ENCODE measurements at regions not wholly inside any gene's neighbourhood (a gene's known extent, or its start where the extent isn't known, plus 50 kb on each side); places are given as distances from the start of the nearest gene placed in this dataset.
"Not testable (repeated sequence)": the region's sequence is repeated elsewhere in the genome, so short reads cannot be mapped to it uniquely, and the experiment has no call there.

DNA sequence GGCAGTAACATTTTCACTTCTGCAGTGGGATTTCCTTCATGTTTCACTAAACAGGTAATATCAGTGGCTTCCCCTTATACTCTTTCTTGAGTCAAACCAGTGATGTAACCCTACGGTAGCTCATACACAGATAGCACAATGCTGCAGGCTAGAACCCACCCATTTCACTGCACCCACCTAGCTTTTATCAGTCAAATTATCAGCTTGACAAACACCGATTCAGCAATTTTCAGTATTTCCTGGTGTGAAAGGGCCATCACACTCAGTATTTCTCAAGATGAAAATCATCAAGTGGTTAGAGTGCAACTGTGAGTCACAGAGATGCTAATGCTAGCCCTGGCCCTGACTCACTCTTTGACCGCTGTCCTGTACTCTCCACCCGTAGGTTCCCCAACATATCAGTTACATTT lies 242.3 kb upstream of the PTGER4 start:
- no peaks in the 10 kb centered on the region for H3K79me2 ChIP-seq (ENCODE audit: control insufficient read depth, insufficient read depth, low read length)
- no peaks in the 10 kb centered on the region for H3K27me3 ChIP-seq (ENCODE audit: control insufficient read depth, extremely low read depth, insufficient read depth, low read length)
- H4K20me1 ChIP-seq (ENCODE audit: control insufficient read depth, extremely low read depth, insufficient read depth, low read length) = no peaks in the 10 kb centered on the region
- dilution Hi-C loops (cut with MboI; ENCODE audit: extremely low pct_ligation_motif_present, low sequenced_read_pairs) = no loop called here
- H3K4me1 ChIP-seq (ENCODE audit: control insufficient read depth, extremely low read depth, insufficient read depth, low read length) = peaks cover 7% of the 10 kb centered on the region
- H3K9me3 ChIP-seq (ENCODE audit: control insufficient read depth, low read depth, low read length) = no peaks in the 10 kb centered on the region
- DNase-seq (ENCODE audit: low read depth, low spot score) = no peak
- H3K4me3 ChIP-seq (ENCODE audit: control insufficient read depth in 2 of 3, extremely low read depth in 1 of 3, insufficient read depth in 2 of 3, low read depth in 1 of 3, low read length in 3 of 3) = no peak overlapping the region
- H3K4me2 ChIP-seq (ENCODE audit: control insufficient read depth, extremely low read depth, insufficient read depth, low read depth, low read length) = no peak overlapping the region
- no peaks in the 10 kb centered on the region for H3K9me1 ChIP-seq (ENCODE audit: control insufficient read depth, extremely low read depth, insufficient read depth, low read length)
- no peak overlapping the region for H3K27ac ChIP-seq (ENCODE audit: control insufficient read depth, insufficient read depth, low read length)
- no peak for TF ChIP-seq EZH2 (IDR thresholded peaks at IDR 0.05; ENCODE audit: low read length)
- TF ChIP-seq, protein P1, sequence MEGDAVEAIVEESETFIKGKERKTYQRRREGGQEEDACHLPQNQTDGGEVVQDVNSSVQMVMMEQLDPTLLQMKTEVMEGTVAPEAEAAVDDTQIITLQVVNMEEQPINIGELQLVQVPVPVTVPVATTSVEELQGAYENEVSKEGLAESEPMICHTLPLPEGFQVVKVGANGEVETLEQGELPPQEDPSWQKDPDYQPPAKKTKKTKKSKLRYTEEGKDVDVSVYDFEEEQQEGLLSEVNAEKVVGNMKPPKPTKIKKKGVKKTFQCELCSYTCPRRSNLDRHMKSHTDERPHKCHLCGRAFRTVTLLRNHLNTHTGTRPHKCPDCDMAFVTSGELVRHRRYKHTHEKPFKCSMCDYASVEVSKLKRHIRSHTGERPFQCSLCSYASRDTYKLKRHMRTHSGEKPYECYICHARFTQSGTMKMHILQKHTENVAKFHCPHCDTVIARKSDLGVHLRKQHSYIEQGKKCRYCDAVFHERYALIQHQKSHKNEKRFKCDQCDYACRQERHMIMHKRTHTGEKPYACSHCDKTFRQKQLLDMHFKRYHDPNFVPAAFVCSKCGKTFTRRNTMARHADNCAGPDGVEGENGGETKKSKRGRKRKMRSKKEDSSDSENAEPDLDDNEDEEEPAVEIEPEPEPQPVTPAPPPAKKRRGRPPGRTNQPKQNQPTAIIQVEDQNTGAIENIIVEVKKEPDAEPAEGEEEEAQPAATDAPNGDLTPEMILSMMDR (optimal IDR thresholded peaks at IDR 0.05 in 1 of 3, IDR thresholded peaks at IDR 0.05 in 1 of 3, conservative IDR thresholded peaks at IDR 0.05 in 1 of 3; ENCODE audit: extremely low read depth in 1 of 3, insufficient read depth in 2 of 3, low read length in 3 of 3) = no peak
- H2AFZ ChIP-seq (ENCODE audit: control insufficient read depth, low read length) = no peak overlapping the region
- FAIRE-seq = no peak
- no peaks in the 10 kb centered on the region for H3K36me3 ChIP-seq (ENCODE audit: control insufficient read depth in 2 of 2, extremely low read depth in 1 of 2, insufficient read depth in 2 of 2, low read length in 2 of 2)
- H3K9ac ChIP-seq (ENCODE audit: control insufficient read depth, extremely low read depth, insufficient read depth, low read length) = no peak overlapping the region

- no peaks in the 10 kb centered on the region for H3K79me2 ChIP-seq (ENCODE audit: control insufficient read depth, insufficient read depth, low read length)
- no peak overlapping the region for H3K27ac ChIP-seq (ENCODE audit: control insufficient read depth, insufficient read depth, low read length)
- H3K36me3 ChIP-seq (ENCODE audit: control insufficient read depth in 2 of 2, extremely low read depth in 1 of 2, insufficient read depth in 2 of 2, low read length in 2 of 2) = no peaks in the 10 kb centered on the region
- H3K4me2 ChIP-seq (ENCODE audit: control insufficient read depth, extremely low read depth, insufficient read depth, low read depth, low read length) = no peak overlapping the region
- no peak overlapping the region for H3K9ac ChIP-seq (ENCODE audit: control insufficient read depth, extremely low read depth, insufficient read depth, low read length)
- TF ChIP-seq EZH2 (IDR thresholded peaks at IDR 0.05; ENCODE audit: low read length) = no peak
- H3K9me1 ChIP-seq (ENCODE audit: control insufficient read depth, extremely low read depth, insufficient read depth, low read length) = no peaks in the 10 kb centered on the region
- H2AFZ ChIP-seq (ENCODE audit: control insufficient read depth, low read length) = no peak overlapping the region
- H3K4me3 ChIP-seq (ENCODE audit: control insufficient read depth in 2 of 3, extremely low read depth in 1 of 3, insufficient read depth in 2 of 3, low read depth in 1 of 3, low read length in 3 of 3) = no peak overlapping the region
- no peak for FAIRE-seq
- no peaks in the 10 kb centered on the region for H3K9me3 ChIP-seq (ENCODE audit: control insufficient read depth, low read depth, low read length)
- H3K4me1 ChIP-seq (ENCODE audit: control insufficient read depth, extremely low read depth, insufficient read depth, low read length) = no peaks in the 10 kb centered on the region
- H3K27me3 ChIP-seq (ENCODE audit: control insufficient read depth, extremely low read depth, insufficient read depth, low read length) = no peaks in the 10 kb centered on the region
- no peaks in the 10 kb centered on the region for H4K20me1 ChIP-seq (ENCODE audit: control insufficient read depth, extremely low read depth, insufficient read depth, low read length)
- no peak for DNase-seq (ENCODE audit: low read depth, low spot score)
- dilution Hi-C loops (cut with MboI; ENCODE audit: extremely low pct_ligation_motif_present, low sequenced_read_pairs) = no loop called here
Measured at GRCh38 chr5:40436535-40437237, 243.0 kb upstream of the PTGER4 start.

DNA sequence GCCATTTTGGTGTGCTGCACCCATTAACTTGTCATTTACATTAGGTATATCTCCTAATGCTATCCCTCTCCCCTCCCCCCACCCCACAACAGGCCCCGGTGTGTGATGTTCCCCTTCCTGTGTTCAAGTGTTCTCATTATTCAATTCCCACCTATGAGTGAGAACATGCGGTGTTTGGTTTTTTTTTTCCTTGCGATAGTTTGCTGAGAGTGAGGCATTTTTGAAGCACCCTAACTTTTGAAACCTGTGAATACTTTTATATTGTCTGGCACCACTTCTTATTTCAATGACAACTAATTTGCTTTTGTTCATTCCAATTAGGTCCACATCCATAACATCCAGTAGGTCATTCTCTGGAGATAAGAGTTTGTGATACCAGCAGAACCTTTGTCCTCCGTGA lies 244.0 kb upstream of the PTGER4 start:
- H3K27ac ChIP-seq (ENCODE audit: control insufficient read depth, insufficient read depth, low read length); H4K20me1 ChIP-seq (ENCODE audit: control insufficient read depth, extremely low read depth, insufficient read depth, low read length); FAIRE-seq; H2AFZ ChIP-seq (ENCODE audit: control insufficient read depth, low read length); H3K9me1 ChIP-seq (ENCODE audit: control insufficient read depth, extremely low read depth, insufficient read depth, low read length); DNase-seq (ENCODE audit: low read depth, low spot score); dilution Hi-C loops (cut with MboI; ENCODE audit: extremely low pct_ligation_motif_present, low sequenced_read_pairs); H3K9me3 ChIP-seq (ENCODE audit: control insufficient read depth, low read depth, low read length); H3K4me1 ChIP-seq (ENCODE audit: control insufficient read depth, extremely low read depth, insufficient read depth, low read length); H3K4me3 ChIP-seq (ENCODE audit: control insufficient read depth in 2 of 3, extremely low read depth in 1 of 3, insufficient read depth in 2 of 3, low read depth in 1 of 3, low read length in 3 of 3); H3K9ac ChIP-seq (ENCODE audit: control insufficient read depth, extremely low read depth, insufficient read depth, low read length); H3K27me3 ChIP-seq (ENCODE audit: control insufficient read depth, extremely low read depth, insufficient read depth, low read length); H3K4me2 ChIP-seq (ENCODE audit: control insufficient read depth, extremely low read depth, insufficient read depth, low read depth, low read length); H3K36me3 ChIP-seq (ENCODE audit: control insufficient read depth in 2 of 2, extremely low read depth in 1 of 2, insufficient read depth in 2 of 2, low read length in 2 of 2); H3K79me2 ChIP-seq (ENCODE audit: control insufficient read depth, insufficient read depth, low read length): not testable (repeated sequence)
